ENCODE measurements at regions not wholly inside any gene's neighbourhood (a gene's known extent, or its start where the extent isn't known, plus 50 kb on each side); places are given as distances from the start of the nearest gene placed in this dataset.

DNA sequence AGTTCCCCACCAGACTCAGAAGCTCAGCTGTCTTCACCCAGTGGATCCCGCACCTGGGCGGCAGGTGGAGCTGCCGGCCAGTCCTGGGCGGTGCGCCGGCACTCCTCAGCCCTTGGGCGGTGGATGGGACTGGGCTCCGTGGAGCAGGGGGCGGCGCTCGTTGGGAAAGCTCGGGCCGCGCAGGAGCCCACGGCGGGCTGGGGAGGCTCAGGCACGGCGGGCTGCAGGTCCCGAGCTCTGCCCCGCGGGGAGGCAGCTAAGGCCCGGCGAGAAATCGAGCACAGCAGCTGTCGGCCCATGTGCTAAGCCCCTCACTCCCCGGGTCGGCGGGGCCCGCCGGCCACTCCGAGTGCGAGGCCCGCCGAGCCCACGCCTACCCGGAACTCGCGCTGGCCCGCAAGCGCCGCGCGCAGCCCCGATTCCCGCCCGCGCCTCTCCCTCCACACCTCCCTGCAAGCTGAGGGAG lies 560.0 kb downstream of the BRINP1 start:
- TF ChIP-seq, protein P1, sequence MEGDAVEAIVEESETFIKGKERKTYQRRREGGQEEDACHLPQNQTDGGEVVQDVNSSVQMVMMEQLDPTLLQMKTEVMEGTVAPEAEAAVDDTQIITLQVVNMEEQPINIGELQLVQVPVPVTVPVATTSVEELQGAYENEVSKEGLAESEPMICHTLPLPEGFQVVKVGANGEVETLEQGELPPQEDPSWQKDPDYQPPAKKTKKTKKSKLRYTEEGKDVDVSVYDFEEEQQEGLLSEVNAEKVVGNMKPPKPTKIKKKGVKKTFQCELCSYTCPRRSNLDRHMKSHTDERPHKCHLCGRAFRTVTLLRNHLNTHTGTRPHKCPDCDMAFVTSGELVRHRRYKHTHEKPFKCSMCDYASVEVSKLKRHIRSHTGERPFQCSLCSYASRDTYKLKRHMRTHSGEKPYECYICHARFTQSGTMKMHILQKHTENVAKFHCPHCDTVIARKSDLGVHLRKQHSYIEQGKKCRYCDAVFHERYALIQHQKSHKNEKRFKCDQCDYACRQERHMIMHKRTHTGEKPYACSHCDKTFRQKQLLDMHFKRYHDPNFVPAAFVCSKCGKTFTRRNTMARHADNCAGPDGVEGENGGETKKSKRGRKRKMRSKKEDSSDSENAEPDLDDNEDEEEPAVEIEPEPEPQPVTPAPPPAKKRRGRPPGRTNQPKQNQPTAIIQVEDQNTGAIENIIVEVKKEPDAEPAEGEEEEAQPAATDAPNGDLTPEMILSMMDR (IDR thresholded peaks at IDR 0.05), result no peak
- TF ChIP-seq POLR2AphosphoS5 (IDR thresholded peaks at IDR 0.05), result no peak
- no peak for TF ChIP-seq POLR2A (IDR thresholded peaks at IDR 0.05; ENCODE audit: low read depth)
- TF ChIP-seq EP300 (IDR thresholded peaks at IDR 0.05), result no peak

Measured in esophagus muscularis mucosa (tissue), 4 donors.